IPS-20b (cell line): ENCODE measurements at regions not wholly inside any gene's neighbourhood (a gene's known extent, or its start where the extent isn't known, plus 50 kb on each side); places are given as distances from the start of the nearest gene placed in this dataset.
"Not testable (repeated sequence)": the region's sequence is repeated elsewhere in the genome, so short reads cannot be mapped to it uniquely, and the experiment has no call there.

Experiments used
- H3K27ac ChIP-seq: one replicate; pipeline ENCODE4 v1.5.1; 2013; ENCODE audit warnings: low read length
- H3K27me3 ChIP-seq: 2 replicates; pipeline ENCODE4 v1.6.1; 2013; ENCODE audit warnings: mild to moderate bottlenecking, low read length, inconsistent platforms; ENCODE audit not compliant: insufficient read depth
- H3K36me3 ChIP-seq: 2 replicates; pipeline ENCODE4 v1.6.1; 2013; ENCODE audit warnings: low read depth, mild to moderate bottlenecking, inconsistent platforms, low read length, moderate library complexity; ENCODE audit not compliant: insufficient read depth
- H3K4me1 ChIP-seq: 2 replicates; pipeline ENCODE4 v1.6.1; 2013; ENCODE audit warnings: mild to moderate bottlenecking, control low read depth, inconsistent platforms, low read length, moderate library complexity; ENCODE audit not compliant: insufficient read depth
- H3K4me3 ChIP-seq: 2 replicates; pipeline ENCODE4 v1.5.1; 2013; ENCODE audit warnings: mild to moderate bottlenecking, low read length, inconsistent platforms
- H3K9ac ChIP-seq: 2 replicates; pipeline ENCODE4 v1.6.1; 2013; ENCODE audit warnings: low read depth, mild to moderate bottlenecking, inconsistent platforms, low read length, moderate library complexity
- H3K9me3 ChIP-seq: 2 replicates; pipeline ENCODE4 v1.6.1; 2013; ENCODE audit warnings: mild to moderate bottlenecking, low read depth, low read length, inconsistent platforms; ENCODE audit not compliant: insufficient read depth

GRCh38 chr6:130696806-130697205 lies 130.4 kb upstream of the SMLR1 start:
- Histone ChIP-seq H3K9me3 (no peaks in the 10 kb centered on the region), H3K27me3 (no peaks in the 10 kb centered on the region), H3K4me1 (peaks cover 2% of the 10 kb centered on the region; the same call in 1 of the 2 replicates), H3K4me3 (no peak overlapping the region), H3K9ac (no peak overlapping the region), H3K36me3 (no peaks in the 10 kb centered on the region), H3K27ac (no peak overlapping the region)

DNA sequence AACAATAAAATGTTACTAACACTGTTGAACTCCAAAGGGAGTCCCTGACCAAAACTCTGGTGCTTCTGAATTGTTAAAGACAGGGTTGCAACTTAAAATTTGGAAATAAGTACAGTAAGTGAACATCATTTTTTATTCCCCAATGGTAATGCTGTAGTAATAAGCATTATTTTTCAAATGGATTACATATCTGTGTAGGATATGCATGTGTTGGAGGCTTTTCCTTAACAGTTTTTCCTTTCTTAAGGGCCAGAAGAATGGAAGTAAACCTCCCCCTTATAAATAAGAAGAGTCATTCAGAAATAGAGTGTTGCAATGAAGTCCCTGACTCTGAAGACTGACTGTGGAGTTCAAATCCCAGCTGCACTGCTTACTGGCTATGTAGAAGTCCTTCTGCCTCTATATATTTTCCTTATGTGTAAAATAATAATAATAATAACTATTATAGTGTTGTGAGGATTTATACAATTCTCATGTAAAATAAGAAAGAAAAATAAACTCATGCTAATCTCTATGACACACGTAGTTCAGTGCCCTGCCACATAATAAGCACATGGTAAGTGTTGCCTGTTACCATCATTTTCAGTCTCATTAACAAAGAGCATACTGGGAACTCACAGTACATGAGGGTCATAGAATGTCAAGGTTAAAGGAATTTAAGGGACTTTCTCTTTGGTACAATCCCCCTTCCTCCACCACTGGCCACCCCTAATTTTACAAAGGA lies 129.8 kb upstream of the SMLR1 start:
- no peak overlapping the region for H3K4me3 ChIP-seq
- H3K4me1 ChIP-seq, result peaks cover 2% of the 10 kb centered on the region; the same call in 1 of the 2 replicates
- no peaks in the 10 kb centered on the region for H3K36me3 ChIP-seq
- H3K27ac ChIP-seq, result no peak overlapping the region
- no peaks in the 10 kb centered on the region for H3K9me3 ChIP-seq
- H3K9ac ChIP-seq, result no peak overlapping the region
- H3K27me3 ChIP-seq, result no peaks in the 10 kb centered on the region

GRCh38 chr6:130697995-130698535 lies 129.1 kb upstream of the SMLR1 start:
- no peaks in the 10 kb centered on the region for H3K9me3 ChIP-seq
- no peak overlapping the region for H3K27ac ChIP-seq
- peaks cover 2% of the 10 kb centered on the region; the same call in 1 of the 2 replicates for H3K4me1 ChIP-seq
- H3K4me3 ChIP-seq, result no peak overlapping the region
- no peak overlapping the region for H3K9ac ChIP-seq
- H3K36me3 ChIP-seq, result no peaks in the 10 kb centered on the region
- no peaks in the 10 kb centered on the region for H3K27me3 ChIP-seq

GRCh38 chr6:130699742-130700141 lies 127.5 kb upstream of the SMLR1 start:
- no peak overlapping the region for H3K27ac ChIP-seq
- no peak overlapping the region for H3K9ac ChIP-seq
- no peak overlapping the region for H3K4me3 ChIP-seq
- no peaks in the 10 kb centered on the region for H3K9me3 ChIP-seq
- no peaks in the 10 kb centered on the region for H3K36me3 ChIP-seq
- H3K27me3 ChIP-seq, result no peaks in the 10 kb centered on the region
- no peaks in the 10 kb centered on the region for H3K4me1 ChIP-seq

- Histone ChIP-seq H3K9me3 (no peaks in the 10 kb centered on the region), H3K27ac (no peak overlapping the region), H3K36me3 (no peaks in the 10 kb centered on the region), H3K27me3 (no peaks in the 10 kb centered on the region), H3K9ac (no peak overlapping the region), H3K4me3 (no peak overlapping the region), H3K4me1 (no peaks in the 10 kb centered on the region)
Observed at GRCh38 chr6:130700397-130700796, 126.8 kb upstream of the SMLR1 start.

- Histone ChIP-seq H3K9ac (no peak overlapping the region), H3K4me3 (no peak overlapping the region), H3K27me3 (no peaks in the 10 kb centered on the region), H3K36me3 (no peaks in the 10 kb centered on the region), H3K27ac (no peak overlapping the region), H3K9me3 (0 out of 2 replicates have a peak, but pooled peaks cover 6% of the 10 kb centered on the region), H3K4me1 (peaks cover 15% of the 10 kb centered on the region)
Observed at GRCh38 chr6:130708338-130708737, 118.9 kb upstream of the SMLR1 start.

- not testable (repeated sequence) for H3K9ac ChIP-seq, H3K36me3 ChIP-seq, H3K4me3 ChIP-seq, H3K9me3 ChIP-seq, H3K27me3 ChIP-seq, H3K27ac ChIP-seq
- peaks cover 32% of the 10 kb centered on the region for H3K4me1 ChIP-seq
Observed at GRCh38 chr6:130711641-130712040, 115.6 kb upstream of the SMLR1 start.

GRCh38 chr6:130713144-130713543 lies 114.1 kb upstream of the SMLR1 start:
- H3K27ac ChIP-seq, result peak overlapping the region; percentile 10
- H3K27me3 ChIP-seq, result no peaks in the 10 kb centered on the region
- no peaks in the 10 kb centered on the region for H3K36me3 ChIP-seq
- peak overlapping the region; percentile 24; the same call in 1 of the 2 replicates for H3K4me3 ChIP-seq
- peaks cover 32% of the 10 kb centered on the region for H3K4me1 ChIP-seq
- peak overlapping the region; percentile 33; the same call in 1 of the 2 replicates for H3K9ac ChIP-seq
- H3K9me3 ChIP-seq, result no peaks in the 10 kb centered on the region

DNA sequence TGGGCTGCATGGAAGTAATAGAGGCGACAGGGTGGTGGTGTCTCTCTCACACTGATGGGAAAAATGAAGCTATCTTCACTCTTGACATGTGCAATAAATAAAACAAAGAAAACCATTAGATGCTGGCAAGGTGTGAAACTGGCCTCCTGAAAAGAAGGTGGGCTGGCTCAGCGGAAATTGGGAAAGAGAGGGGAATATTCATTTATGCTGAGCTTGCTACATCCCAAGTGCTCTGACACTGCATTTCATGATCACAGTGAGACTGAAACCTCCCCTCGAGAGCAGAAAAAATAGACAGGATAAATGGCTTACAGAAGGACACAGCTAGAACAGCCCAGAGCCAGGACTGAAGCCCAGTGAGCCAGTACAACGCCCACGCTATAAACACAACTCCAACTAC lies 112.1 kb upstream of the SMLR1 start:
- Histone ChIP-seq H3K27me3 (no peaks in the 10 kb centered on the region), H3K9me3 (no peaks in the 10 kb centered on the region), H3K36me3 (no peaks in the 10 kb centered on the region), H3K9ac (no peak overlapping the region; the same call in 1 of the 2 replicates), H3K4me1 (peaks cover 32% of the 10 kb centered on the region), H3K27ac (no peak overlapping the region), H3K4me3 (no peak overlapping the region)

GRCh38 chr6:130716466-130716865 lies 110.7 kb upstream of the SMLR1 start:
- Histone ChIP-seq H3K9ac (no peak overlapping the region), H3K36me3 (no peaks in the 10 kb centered on the region), H3K27ac (no peak overlapping the region), H3K9me3 (no peaks in the 10 kb centered on the region), H3K4me3 (no peak overlapping the region), H3K27me3 (no peaks in the 10 kb centered on the region), H3K4me1 (peaks cover 32% of the 10 kb centered on the region)

DNA sequence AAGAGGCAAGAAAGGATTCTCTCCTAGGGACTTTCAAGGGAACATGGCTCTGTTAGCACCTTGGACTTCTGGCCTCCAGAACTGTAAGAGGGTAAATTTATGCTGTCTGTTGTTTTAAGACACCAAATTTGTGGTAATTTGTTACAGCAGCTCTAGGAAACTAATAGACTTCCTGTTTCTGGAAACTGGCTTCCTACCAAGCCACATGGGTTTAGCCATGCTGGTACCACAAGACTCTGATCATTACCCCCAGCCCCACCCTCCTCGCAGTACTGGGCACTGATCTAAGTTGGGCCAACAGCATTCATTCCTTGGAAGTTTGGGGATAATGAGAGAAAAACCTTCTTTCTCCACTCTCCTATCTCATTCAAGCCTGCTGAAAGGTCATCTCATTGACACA lies 109.5 kb upstream of the SMLR1 start:
- Histone ChIP-seq H3K9me3 (no peaks in the 10 kb centered on the region), H3K4me1 (peaks cover 23% of the 10 kb centered on the region), H3K36me3 (no peaks in the 10 kb centered on the region), H3K27ac (no peak overlapping the region), H3K4me3 (no peak overlapping the region), H3K27me3 (no peaks in the 10 kb centered on the region), H3K9ac (no peak overlapping the region)

- Histone ChIP-seq H3K9me3 (no peaks in the 10 kb centered on the region), H3K36me3 (no peaks in the 10 kb centered on the region), H3K27ac (no peak overlapping the region), H3K4me1 (peaks cover 4% of the 10 kb centered on the region; the same call in 1 of the 2 replicates), H3K4me3 (no peak overlapping the region), H3K9ac (no peak overlapping the region), H3K27me3 (no peaks in the 10 kb centered on the region)
Observed at GRCh38 chr6:130720076-130720715, 107.0 kb upstream of the SMLR1 start.
